ENCODE measurements at regions not wholly inside any gene's neighbourhood (a gene's known extent, or its start where the extent isn't known, plus 50 kb on each side); places are given as distances from the start of the nearest gene placed in this dataset.

DNA sequence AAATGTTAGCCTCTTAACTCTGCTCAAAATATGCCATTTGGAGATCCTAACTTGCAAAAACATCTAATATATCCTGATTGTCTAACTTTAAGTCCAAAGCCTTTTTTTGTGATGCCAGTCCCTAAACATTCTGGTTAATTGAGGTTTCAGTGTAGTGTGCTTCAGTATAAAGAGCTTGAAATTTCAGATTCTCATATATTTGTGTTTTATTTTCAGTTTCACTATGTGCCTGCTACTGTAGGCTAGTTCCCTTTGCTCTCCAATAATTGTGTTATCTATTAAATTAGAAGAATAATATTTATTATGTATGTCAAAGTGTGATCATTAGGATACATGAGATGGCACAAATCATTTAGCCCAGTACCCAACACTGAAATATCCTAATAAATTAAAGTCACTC lies 1361.2 kb downstream of the XPNPEP1 start (continued):
- TF ChIP-seq, protein P1, sequence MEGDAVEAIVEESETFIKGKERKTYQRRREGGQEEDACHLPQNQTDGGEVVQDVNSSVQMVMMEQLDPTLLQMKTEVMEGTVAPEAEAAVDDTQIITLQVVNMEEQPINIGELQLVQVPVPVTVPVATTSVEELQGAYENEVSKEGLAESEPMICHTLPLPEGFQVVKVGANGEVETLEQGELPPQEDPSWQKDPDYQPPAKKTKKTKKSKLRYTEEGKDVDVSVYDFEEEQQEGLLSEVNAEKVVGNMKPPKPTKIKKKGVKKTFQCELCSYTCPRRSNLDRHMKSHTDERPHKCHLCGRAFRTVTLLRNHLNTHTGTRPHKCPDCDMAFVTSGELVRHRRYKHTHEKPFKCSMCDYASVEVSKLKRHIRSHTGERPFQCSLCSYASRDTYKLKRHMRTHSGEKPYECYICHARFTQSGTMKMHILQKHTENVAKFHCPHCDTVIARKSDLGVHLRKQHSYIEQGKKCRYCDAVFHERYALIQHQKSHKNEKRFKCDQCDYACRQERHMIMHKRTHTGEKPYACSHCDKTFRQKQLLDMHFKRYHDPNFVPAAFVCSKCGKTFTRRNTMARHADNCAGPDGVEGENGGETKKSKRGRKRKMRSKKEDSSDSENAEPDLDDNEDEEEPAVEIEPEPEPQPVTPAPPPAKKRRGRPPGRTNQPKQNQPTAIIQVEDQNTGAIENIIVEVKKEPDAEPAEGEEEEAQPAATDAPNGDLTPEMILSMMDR (IDR thresholded peaks at IDR 0.05 in 2 of 3, conservative IDR thresholded peaks at IDR 0.05 in 1 of 3; ENCODE audit: borderline replicate concordance in 1 of 3, insufficient read depth in 1 of 3, low read depth in 2 of 3, low read length in 2 of 3), result no peak
- TF ChIP-seq EZH2phosphoT487 (IDR thresholded peaks at IDR 0.05; ENCODE audit: borderline replicate concordance) (no peak), ZNF274 (IDR thresholded peaks at IDR 0.05; ENCODE audit: low read depth, low read length) (no peak), POLR2A (IDR thresholded peaks at IDR 0.05; ENCODE audit: borderline replicate concordance, extremely low read depth, insufficient read depth, insufficient read length) (no peak), SP1 (IDR thresholded peaks at IDR 0.05; ENCODE audit: low read depth) (no peak)
- TF ChIP-seq, protein P2, sequence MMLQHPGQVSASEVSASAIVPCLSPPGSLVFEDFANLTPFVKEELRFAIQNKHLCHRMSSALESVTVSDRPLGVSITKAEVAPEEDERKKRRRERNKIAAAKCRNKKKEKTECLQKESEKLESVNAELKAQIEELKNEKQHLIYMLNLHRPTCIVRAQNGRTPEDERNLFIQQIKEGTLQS (IDR thresholded peaks at IDR 0.05), result no peak

DNA sequence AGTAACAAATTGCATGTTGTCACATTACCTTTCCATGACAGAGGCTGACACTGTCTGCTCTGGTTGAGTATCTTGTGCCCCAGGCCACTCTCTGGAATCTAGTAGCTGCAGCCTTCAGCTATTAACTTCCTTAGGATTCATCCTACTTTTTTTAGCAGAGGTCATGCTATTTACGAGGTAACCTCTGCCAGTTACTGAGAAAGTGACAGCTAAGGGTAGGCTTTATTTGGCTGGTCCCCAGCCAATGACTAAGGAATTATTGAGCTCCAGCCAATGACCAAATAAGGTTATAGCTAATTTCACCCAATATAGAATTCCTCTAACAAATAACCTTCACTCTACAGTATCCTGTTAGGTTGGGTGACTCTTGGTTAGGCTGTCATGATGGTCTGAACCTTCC lies 1361.7 kb downstream of the XPNPEP1 start:
- no peak for TF ChIP-seq ELF1 (IDR thresholded peaks at IDR 0.05; ENCODE audit: borderline replicate concordance, low read depth)
- TF ChIP-seq POLR2AphosphoS5 (IDR thresholded peaks at IDR 0.05; ENCODE audit: low read depth, low read length), result no peak
- H3K4me2 ChIP-seq (ENCODE audit: low read length), result no peak overlapping the region
- H3K9me2 ChIP-seq (ENCODE audit: insufficient read depth), result no peaks in the 10 kb centered on the region
- H3K9ac ChIP-seq (ENCODE audit: low read length), result no peak overlapping the region
- no peaks in the 10 kb centered on the region for H4K20me1 ChIP-seq (ENCODE audit: insufficient read depth)
- no peak overlapping the region for H3K4me3 ChIP-seq (replicated peaks in 1 of 2; ENCODE audit: low read depth in 1 of 2, low read length in 2 of 2)
- no TSS peak for BruUV-seq (replicated peaks)
- ChIA-PET CTCF (no interaction called here), POLR2A (no interaction called here), RAD21 (ENCODE audit: low non-redundant PET in 1 of 2, low total read pairs in 2 of 2, uncharacterized antibody in 2 of 2, unreplicated experiment in 2 of 2) (no interaction called here)
- H3K36me3 ChIP-seq (ENCODE audit: control insufficient read depth in 1 of 2, insufficient read depth in 2 of 2, low read length in 2 of 2), result no peaks in the 10 kb centered on the region
- no peak overlapping the region for H3K27ac ChIP-seq (ENCODE audit: low read depth, low read length)
- DNase-seq (ENCODE audit: low read depth, low spot score) (no peak), ATAC-seq (no peak)
- H3K27me3 ChIP-seq (ENCODE audit: insufficient read depth, low read length), result no peaks in the 10 kb centered on the region
- intact Hi-C loops (cut with micrococcal nuclease), result no loop called here
- H3K4me1 ChIP-seq (ENCODE audit: control insufficient read depth in 1 of 2, insufficient read depth in 2 of 2, low read length in 2 of 2), result no peaks in the 10 kb centered on the region
- no peaks in the 10 kb centered on the region for H3K79me2 ChIP-seq (ENCODE audit: insufficient read depth, low read length)
- H3K9me3 ChIP-seq (ENCODE audit: control insufficient read depth in 1 of 2, insufficient read depth in 1 of 2, low read depth in 1 of 2, low read length in 2 of 2), result peaks cover 17 to 40% of the 10 kb centered on the region in 2 experiments; a peak in 2 of 4 replicates
- no peak overlapping the region for H2AFZ ChIP-seq (ENCODE audit: low read depth, low read length, poor library complexity, severe bottlenecking)

All from HCT116 (cell line).